ENCODE measurements at regions not wholly inside any gene's neighbourhood (a gene's known extent, or its start where the extent isn't known, plus 50 kb on each side); places are given as distances from the start of the nearest gene placed in this dataset.

DNA sequence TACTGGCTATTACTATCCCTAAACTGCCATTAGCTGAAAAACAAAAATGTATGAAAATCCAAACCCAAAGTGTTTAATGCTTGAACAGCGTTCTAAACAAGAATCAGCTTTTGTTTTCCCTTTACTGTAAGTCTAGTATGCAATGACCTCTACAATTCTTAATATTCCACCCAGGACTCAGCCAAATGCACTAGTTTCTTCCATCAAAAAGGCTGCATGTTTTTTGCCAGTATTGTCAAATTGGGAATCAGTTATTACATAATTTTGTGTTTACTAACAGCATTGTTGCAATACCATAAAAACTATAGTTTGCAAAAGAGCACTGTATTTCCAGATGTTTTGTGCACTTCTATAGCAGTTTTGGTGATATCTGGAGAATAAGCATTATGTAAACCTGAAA is 634.5 kb downstream of the LTN1 start:
- TF ChIP-seq POLR2A (IDR thresholded peaks at IDR 0.05; ENCODE audit: low read length) (no peak), GATA1 (IDR thresholded peaks at IDR 0.05; ENCODE audit: low read depth, low read length) (no peak)
